AG20443 (cell line): ENCODE measurements at regions not wholly inside any gene's neighbourhood (a gene's known extent, or its start where the extent isn't known, plus 50 kb on each side); places are given as distances from the start of the nearest gene placed in this dataset.

ENCODE experiments used
- DNase-seq: peaks from one replicate; pipeline ENCODE4 v3.0.0; 2012; ENCODE audit warnings: low spot score, mixed read lengths

- no peak for DNase-seq
These were observed 89.0 kb upstream of the ONECUT1 start for GRCh38 chr15:52879145-52879544.

DNA sequence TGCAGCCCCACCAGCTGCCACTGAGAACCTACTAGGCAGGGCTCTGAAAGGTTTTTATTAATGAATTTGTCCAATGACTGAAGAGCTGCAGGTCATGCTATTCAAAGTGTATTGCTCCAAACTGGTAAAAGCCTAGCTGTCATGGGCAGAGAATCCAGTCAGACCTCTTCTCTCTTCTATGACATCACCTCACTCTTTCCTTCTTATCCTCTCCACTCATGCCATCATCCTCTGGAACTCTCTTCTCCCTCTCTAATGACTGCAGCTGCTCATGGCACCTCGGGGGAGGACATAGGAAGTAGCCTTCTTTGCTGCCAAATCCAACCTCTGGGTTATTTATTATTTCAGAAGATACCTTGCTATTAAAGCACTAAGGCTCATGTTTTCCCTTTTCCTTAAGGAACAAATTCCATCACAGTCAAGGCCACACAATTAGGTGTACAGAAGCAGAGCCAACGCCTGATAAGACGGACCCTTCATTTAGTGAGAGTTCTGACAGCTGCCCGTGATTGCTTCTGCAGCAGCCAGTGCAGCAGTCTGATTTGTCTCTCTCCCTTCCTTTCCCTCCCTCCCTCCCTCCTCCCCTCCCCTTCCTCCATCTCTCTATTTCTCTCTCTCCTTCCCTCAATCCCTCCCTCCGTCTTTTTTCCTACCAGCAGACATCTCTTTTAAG lies 87.0 kb upstream of the ONECUT1 start:
- DNase-seq: no peak

DNA sequence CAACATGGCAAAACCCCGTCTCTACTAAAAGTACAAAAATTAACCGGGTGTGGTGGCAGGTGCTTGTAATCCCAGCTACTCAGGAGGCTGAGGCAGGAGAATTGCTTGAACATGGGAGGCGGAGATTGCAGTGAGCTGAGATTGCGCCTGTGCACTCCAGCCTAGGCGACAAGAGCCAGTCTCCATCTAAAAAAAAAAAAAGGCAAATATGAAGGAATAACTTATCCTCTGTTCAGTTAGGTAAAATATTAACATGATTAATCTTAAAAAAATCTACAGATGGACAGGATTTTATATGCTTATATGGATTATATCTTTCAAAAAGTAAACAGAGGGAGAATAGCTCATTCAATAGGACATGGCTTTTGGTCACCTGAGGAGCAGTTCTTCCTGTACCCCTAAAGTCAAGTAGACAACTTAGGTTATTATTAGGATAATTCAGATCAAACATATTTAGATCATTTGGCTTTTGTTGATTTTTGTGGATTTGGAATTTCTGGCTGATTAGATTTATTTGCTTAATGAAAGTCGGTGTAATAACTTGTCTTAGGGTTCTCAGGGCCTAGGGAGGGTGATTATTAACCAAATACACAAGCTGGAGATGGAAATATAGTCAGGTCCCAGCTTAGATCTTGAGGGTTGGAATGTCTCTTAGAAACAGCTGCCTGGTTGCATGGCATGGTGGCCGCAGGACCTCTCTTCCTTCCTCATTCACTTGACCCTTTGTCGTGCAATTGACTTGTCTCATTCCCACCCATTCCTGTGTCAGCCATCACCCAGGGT lies 82.1 kb upstream of the ONECUT1 start:
- DNase-seq: no peak

GRCh38 chr15:52870015-52870414 lies 79.9 kb upstream of the ONECUT1 start:
- DNase-seq: no peak

DNA sequence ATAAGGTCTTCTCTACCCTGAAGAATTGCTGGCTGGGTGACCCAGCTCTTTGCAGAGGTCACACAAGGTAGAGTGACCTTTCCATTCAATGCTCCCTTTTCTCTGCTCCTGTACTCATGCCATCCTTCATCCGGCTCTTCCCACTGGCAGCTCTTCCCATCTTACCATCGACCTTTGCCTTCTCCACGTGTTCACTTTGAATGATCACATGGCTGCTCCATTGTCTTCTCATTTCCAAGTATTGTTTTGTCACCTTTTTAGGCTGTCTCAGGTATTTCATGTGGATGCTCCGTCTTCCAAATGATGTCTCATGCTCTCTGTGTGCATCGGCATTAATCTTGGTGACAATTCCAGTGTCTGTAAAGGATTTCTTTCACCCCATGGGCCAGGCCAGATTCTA lies 76.6 kb upstream of the ONECUT1 start:
- DNase-seq: no peak

DNA sequence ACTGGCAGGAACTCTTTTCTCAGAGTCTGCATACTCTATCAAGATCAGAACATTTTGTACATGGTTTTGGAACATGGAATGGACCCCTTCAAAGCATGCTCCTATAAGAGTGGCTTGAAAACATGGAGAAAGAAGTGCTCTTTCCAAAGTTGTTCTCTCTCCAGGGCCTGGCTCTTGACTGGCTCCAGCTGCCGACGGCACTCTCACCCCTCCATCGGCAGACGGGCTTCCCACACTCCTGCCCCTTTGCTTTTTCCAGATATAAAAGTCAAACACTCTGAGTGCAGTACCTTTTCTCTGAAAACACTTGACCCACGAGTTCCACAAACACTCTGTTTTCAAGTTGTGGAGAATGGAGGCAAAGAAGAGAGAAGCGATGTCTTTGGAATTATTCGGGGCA lies 72.5 kb upstream of the ONECUT1 start:
- no peak for DNase-seq

DNA sequence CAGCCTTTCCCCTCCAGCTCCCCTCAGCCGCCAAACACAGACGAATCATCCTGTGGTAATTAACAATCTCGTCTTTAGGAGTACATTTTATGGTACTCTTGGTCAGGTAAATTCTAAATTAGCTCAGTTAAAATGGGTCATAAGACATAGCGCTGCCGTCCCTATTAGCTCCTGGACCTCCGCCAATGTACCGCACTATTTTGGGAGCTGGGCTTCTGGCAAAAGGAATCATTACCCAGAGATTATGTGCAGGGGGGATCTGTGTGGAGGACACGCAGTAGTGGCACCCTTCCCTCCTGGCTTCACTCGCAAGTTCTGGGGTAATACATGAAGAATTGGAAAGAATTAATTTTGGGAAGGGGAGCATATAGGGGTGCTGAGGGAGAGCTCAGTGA lies 68.6 kb upstream of the ONECUT1 start:
- DNase-seq: no peak

GRCh38 chr15:52857937-52858781 lies 68.0 kb upstream of the ONECUT1 start:
- no peak for DNase-seq

- DNase-seq: no peak
These were observed 67.3 kb upstream of the ONECUT1 start for GRCh38 chr15:52857471-52857870.

DNA sequence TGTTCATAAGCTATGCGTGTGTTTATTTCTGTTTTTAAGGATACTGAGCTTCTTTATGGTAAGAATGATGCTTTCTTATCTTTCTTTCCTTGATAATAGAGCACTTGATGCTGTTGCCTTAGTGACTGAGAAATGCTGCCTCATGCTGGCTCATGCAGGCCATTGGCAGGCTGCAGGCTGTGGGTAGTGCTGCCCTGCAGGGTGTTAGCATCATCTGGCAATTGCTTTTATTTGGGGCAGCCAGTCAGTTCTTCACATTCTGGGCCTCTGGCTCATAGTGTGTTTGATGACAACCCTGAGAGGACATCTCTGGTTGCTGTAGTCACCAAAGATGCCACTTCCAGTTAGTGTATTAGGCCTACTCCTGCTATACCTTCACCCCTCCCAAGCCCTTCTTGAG lies 66.2 kb upstream of the ONECUT1 start:
- no peak for DNase-seq

DNA sequence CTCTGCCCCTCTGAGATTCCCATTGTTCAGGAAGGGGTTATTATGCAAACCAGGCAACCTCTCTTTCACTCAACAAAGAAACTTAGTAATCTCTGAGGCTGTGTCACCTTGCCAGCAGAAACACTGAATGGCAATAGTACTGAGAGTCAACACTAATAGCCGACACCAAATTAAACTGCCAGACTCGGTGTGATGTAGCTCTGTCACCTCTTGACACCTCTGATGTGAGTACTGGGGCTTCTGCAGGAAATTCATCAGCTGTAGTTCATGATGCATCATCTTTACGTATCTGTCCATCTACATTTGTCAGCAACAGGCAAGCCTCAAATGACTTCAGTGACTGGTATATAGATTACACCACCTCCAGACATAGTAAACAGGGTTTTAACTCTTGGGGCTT lies 65.0 kb upstream of the ONECUT1 start:
- DNase-seq: no peak

DNA sequence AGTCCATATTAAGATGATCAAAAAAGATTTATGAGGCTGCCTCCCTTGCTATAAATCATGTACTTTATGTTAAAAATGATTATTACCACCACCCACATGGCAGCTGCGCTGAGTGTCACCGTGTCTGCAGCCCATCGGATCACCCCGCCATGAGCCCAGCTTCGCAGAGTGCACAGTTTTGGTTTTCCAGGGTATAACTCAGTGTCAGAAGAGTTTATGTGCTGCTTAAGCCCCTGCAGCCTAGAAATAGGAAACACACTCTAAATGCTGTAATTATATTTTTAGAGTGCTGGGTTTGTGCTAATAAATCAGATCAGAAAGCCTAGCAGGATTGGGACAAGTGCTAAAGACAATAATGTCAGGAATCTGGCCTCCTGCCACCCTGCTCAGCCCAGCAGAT lies 54.7 kb upstream of the ONECUT1 start:
- no peak for DNase-seq
